Aorta (tissue), 5 donors: ENCODE measurements at regions not wholly inside any gene's neighbourhood (a gene's known extent, or its start where the extent isn't known, plus 50 kb on each side); places are given as distances from the start of the nearest gene placed in this dataset.
"Not testable (repeated sequence)": the region's sequence is repeated elsewhere in the genome, so short reads cannot be mapped to it uniquely, and the experiment has no call there.

Experiments
- ATAC-seq: fragments of 200-7000 bp; cut with Tn5 transposase; one replicate; pipeline ENCODE4 v1.9.1; 2022; ENCODE audit warnings: moderate library complexity; ENCODE audit not compliant: low FRiP score
- DNase-seq, 2 donors: peaks; one replicate each; pipeline ENCODE4 v3.0.0-alpha.2; 2020
- H3K27ac ChIP-seq, 2 donors: one replicate each; pipeline ENCODE4 v1.5.1; 2013; ENCODE audit warnings: low read length in 2 of 2, mild to moderate bottlenecking in 2 of 2, moderate library complexity in 2 of 2, control low read depth in 1 of 2, inconsistent platforms in 1 of 2, low read depth in 1 of 2
- H3K27me3 ChIP-seq, 2 donors: one replicate each; pipeline ENCODE4 v1.6.1; 2013; ENCODE audit warnings: control low read depth in 1 of 2, low read length in 1 of 2, mild to moderate bottlenecking in 1 of 2, moderate library complexity in 1 of 2; ENCODE audit not compliant: insufficient read depth in 2 of 2, control insufficient read depth in 1 of 2
- H3K36me3 ChIP-seq, 2 donors: one replicate each; pipeline ENCODE4 v1.6.1; 2013; ENCODE audit warnings: control low read depth in 1 of 2, low read length in 1 of 2, mild to moderate bottlenecking in 1 of 2; ENCODE audit not compliant: insufficient read depth in 2 of 2, control insufficient read depth in 1 of 2
- H3K4me1 ChIP-seq, 2 donors: one replicate each; pipeline ENCODE4 v1.6.1; 2013; ENCODE audit warnings: low read length in 2 of 2, control low read depth in 1 of 2, mild to moderate bottlenecking in 1 of 2, moderate library complexity in 1 of 2; ENCODE audit not compliant: insufficient read depth in 2 of 2, control insufficient read depth in 1 of 2
- H3K4me3 ChIP-seq, 2 donors: one replicate each; pipeline ENCODE4 v1.5.1; 2013; ENCODE audit warnings: low read length in 2 of 2, control low read depth in 1 of 2, mild to moderate bottlenecking in 1 of 2
- H3K9me3 ChIP-seq: one replicate; pipeline ENCODE4 v1.6.1; 2013; ENCODE audit warnings: mild to moderate bottlenecking, low read length; ENCODE audit not compliant: control insufficient read depth
- WGBS, 2 donors: extraction: QIAGEN DNeasy Blood & Tissue Kit; methylation state at CpG; one replicate each; pipeline ENCODE4 v1.1.7; 2013; 5-methylcytosine and 5-hydroxymethylcytosine counted together
- intact Hi-C, 2 donors: fragments of 100-400 bp; cut with DNase I; formaldehyde crosslinking; loops; one replicate each; pipeline versions ENCODE4 v1.14.2 to v1.15.0; 2022
- donor health status: healthy with polysubstance abuse.
- donor health status: Bipolar disorder and iron deficiency.
- donor health status: DM: no; HTN: no; CAD: no.
- donor health status: DM: no; HTN: no; CAD: no.
- donor health status: DM: yes; HTN: yes; CAD: no.

DNA sequence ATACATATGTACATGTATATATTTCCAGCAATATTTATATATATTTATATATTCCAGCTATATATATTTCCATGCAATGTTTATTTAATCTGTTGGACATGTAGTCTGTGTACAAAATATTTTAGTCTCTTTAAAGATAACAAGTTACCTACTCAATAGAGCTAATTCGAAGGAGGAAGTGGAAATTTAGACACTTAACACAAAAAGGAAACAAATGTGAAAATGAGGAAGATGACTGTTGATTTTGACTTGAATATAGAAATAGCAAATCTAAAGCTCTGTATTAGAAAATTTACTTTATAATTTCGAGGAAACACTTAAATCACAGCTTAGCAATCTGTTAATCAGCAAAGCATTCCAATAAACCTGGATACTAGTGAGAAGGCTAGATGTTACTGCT, 1064.4 kb downstream of the PCDH7 start:
- WGBS, 2 donors, result 62 to 64% methylated on average over 2 of the region's 2 CpGs
- Histone ChIP-seq H3K27ac (no peak overlapping the region), H3K36me3 (no peaks in the 10 kb centered on the region), H3K4me1 (no peaks in the 10 kb centered on the region), H3K9me3 (peaks cover 2% of the 10 kb centered on the region), H3K27me3 (no peaks in the 10 kb centered on the region), H3K4me3 (no peak overlapping the region)
- no peak for DNase-seq
- intact Hi-C loops, result no loop called here
- ATAC-seq, result no peak

DNA sequence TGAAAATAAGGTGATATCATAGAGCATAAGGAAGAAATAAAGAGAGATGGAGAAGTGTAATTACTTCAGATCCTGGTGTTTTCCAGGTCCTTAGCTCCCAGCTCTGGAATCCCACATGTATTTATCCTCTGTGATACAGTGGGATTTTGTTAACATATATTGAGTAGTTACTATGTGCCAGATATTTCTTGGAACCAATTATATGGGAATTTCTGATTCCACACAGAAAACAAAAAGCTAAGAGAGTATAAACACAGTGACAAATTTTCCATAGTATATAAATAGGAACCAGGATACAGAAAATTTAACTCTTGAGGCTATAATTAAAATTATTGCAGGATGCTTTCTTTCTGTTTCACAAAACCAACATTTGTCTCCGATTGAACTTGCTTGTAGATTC, 1067.5 kb downstream of the PCDH7 start:
- H3K9me3 ChIP-seq, result peaks cover 2% of the 10 kb centered on the region
- no peak overlapping the region for H3K27ac ChIP-seq
- 24 to 47% methylated on average over 1 of the region's 1 CpG for WGBS, 2 donors
- no peak for DNase-seq
- intact Hi-C loops, result no loop called here
- no peaks in the 10 kb centered on the region for H3K4me1 ChIP-seq
- ATAC-seq, result no peak
- no peak overlapping the region for H3K4me3 ChIP-seq
- no peaks in the 10 kb centered on the region for H3K36me3 ChIP-seq
- H3K27me3 ChIP-seq, result no peaks in the 10 kb centered on the region

DNA sequence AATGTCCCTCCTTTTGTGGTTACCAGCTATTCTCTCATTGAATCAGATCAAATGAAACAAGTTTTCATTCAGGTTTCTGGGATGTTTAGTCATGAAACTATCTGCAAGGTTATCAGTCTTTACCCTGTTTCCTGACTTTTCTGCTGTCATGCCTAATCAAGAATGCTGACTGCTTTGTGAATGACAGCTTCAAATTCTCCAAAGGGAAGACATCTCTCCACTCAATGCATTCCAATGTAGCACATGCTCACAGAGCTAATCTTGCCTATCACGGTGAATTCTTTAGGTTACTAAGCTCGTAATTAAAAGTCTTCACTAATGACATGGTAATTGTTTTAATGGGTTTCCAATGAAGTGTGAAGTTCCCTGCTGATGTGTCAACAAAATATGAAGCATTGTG, 1068.5 kb downstream of the PCDH7 start:
- Histone ChIP-seq H3K9me3 (no peaks in the 10 kb centered on the region), H3K27ac (no peak overlapping the region), H3K4me3 (no peak overlapping the region), H3K36me3 (no peaks in the 10 kb centered on the region), H3K4me1 (no peaks in the 10 kb centered on the region), H3K27me3 (no peaks in the 10 kb centered on the region)
- ATAC-seq (no peak), DNase-seq (no peak)
- intact Hi-C loops, result no loop called here
- WGBS, 2 donors, result 53 to 56% methylated on average over 2 of the region's 2 CpGs

DNA sequence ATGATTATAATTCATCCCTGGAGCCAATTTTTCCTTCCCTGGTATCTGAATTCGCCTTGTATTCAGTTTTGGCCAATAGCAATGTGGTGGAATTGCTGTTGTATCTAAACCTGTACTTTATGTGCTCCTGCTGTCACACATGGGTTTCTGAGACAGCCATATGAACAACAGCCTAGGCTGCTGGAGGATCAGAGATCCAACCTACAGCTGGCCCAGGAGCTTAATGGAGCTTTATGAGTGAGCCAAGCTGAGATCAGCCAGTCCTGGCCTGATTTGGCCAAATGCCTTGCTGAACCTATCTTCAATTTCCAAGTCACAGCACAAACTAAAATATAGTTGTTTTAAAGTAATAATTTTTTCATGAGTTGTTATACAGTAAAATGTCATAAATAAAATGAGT, 1071.5 kb downstream of the PCDH7 start:
- WGBS, 2 donors, result 83 to 85% methylated on average over 1 of the region's 1 CpG

DNA sequence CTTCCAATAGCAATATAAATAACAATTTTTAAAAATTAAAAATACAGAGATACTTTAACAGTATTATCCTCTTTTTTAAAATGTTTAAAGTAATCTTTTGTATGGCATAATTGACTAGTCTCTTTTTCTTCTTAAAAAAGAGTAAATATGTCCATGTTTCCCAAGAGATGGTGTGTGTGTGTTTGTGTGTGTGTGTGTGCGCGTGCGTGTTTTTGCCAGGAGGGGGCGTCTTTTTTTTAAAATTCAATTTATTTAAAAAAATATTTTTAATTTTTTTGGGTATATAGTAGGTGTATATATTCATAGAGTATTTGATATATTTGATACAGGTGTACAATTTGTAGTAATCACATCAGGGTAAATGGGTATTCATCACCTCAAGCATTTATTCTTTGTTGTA, 1073.7 kb downstream of the PCDH7 start:
- intact Hi-C loops, result no loop called here
- Histone ChIP-seq H3K27ac (no peak overlapping the region), H3K36me3 (no peaks in the 10 kb centered on the region), H3K4me3 (no peak overlapping the region), H3K27me3 (no peaks in the 10 kb centered on the region), H3K9me3 (no peaks in the 10 kb centered on the region), H3K4me1 (no peaks in the 10 kb centered on the region)
- WGBS, 2 donors, result 64 to 75% methylated on average over 4 of the region's 4 CpGs
- ATAC-seq (no peak), DNase-seq (no peak)

More for the DNA sequence above, 1071.5 kb downstream of the PCDH7 start:
- Histone ChIP-seq H3K27ac (no peak overlapping the region), H3K9me3 (no peaks in the 10 kb centered on the region), H3K27me3 (no peaks in the 10 kb centered on the region), H3K36me3 (no peaks in the 10 kb centered on the region), H3K4me1 (no peaks in the 10 kb centered on the region), H3K4me3 (no peak overlapping the region)
- intact Hi-C loops, result no loop called here
- no peak for DNase-seq
- no peak for ATAC-seq

- H3K4me3 ChIP-seq, H3K9me3 ChIP-seq, DNase-seq, ATAC-seq, H3K4me1 ChIP-seq, H3K27me3 ChIP-seq, H3K27ac ChIP-seq, intact Hi-C loops, H3K36me3 ChIP-seq: not testable (repeated sequence)
- 94 to 95% methylated on average over 1 of the region's 1 CpG for WGBS, 2 donors
These were observed 1076.9 kb downstream of the PCDH7 start for GRCh38 chr4:31797052-31797451.

GRCh38 chr4:31803526-31804195, 1083.5 kb downstream of the PCDH7 start:
- intact Hi-C loops, result no loop called here
- no peaks in the 10 kb centered on the region for H3K27me3 ChIP-seq
- 2 to 4% methylated on average over 3 of the region's 3 CpGs for WGBS, 2 donors
- H3K27ac ChIP-seq, result no peak overlapping the region
- H3K36me3 ChIP-seq, result no peaks in the 10 kb centered on the region
- no peak overlapping the region for H3K4me3 ChIP-seq
- peaks cover 1% of the 10 kb centered on the region for H3K9me3 ChIP-seq
- H3K4me1 ChIP-seq, result no peaks in the 10 kb centered on the region
- ATAC-seq (no peak), DNase-seq (no peak)

DNA sequence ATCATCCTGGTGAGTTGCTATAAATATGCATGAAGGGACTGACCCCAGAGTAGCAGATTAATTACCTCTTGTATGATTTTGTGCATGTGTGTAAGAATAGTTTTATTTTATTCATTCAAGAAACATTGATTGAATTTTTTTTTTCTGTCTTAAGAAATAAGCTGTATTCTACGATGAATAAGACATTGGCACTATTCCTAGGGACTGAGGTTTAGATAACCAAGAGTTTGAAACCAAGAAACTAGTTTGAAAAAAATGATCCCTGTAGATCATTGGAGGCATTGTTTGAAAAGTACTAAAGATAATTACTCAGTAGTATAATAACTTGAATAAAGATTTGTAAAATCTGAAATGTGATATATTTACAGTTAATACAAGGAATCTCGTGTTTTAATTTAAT, 1086.9 kb downstream of the PCDH7 start:
- no peaks in the 10 kb centered on the region for H3K4me1 ChIP-seq
- no peaks in the 10 kb centered on the region for H3K36me3 ChIP-seq
- H3K27me3 ChIP-seq, result no peaks in the 10 kb centered on the region
- H3K27ac ChIP-seq, result no peak overlapping the region
- DNase-seq (no peak), ATAC-seq (no peak)
- 46% methylated on average over 2 of the region's 2 CpGs for WGBS, 2 donors
- no peaks in the 10 kb centered on the region for H3K9me3 ChIP-seq
- H3K4me3 ChIP-seq, result no peak overlapping the region
- intact Hi-C loops, result no loop called here

GRCh38 chr4:31844350-31844749, 1124.2 kb downstream of the PCDH7 start:
- ATAC-seq, result no peak
- intact Hi-C loops, result no loop called here
- WGBS, 2 donors, result 82 to 92% methylated on average over 1 of the region's 1 CpG

More at GRCh38 chr4:31844350-31844749, 1124.2 kb downstream of the PCDH7 start:
- Histone ChIP-seq H3K4me1 (no peaks in the 10 kb centered on the region), H3K27ac (no peak overlapping the region), H3K27me3 (no peaks in the 10 kb centered on the region), H3K9me3 (peaks cover 3% of the 10 kb centered on the region), H3K4me3 (no peak overlapping the region), H3K36me3 (no peaks in the 10 kb centered on the region)
- DNase-seq, result no peak
